H9 (cell line): ENCODE measurements at regions not wholly inside any gene's neighbourhood (a gene's known extent, or its start where the extent isn't known, plus 50 kb on each side); places are given as distances from the start of the nearest gene placed in this dataset.

Source experiments
- DNase-seq: peaks from one replicate; pipeline ENCODE4 v3.0.0-alpha.2; 2017
- H2AFZ ChIP-seq: one replicate; pipeline ENCODE4 v1.6.1; 2013; ENCODE audit warnings: mild to moderate bottlenecking, low read length, control low read depth, moderate library complexity
- H2AK5ac ChIP-seq: 2 replicates; pipeline ENCODE4 v1.6.1; 2013; ENCODE audit warnings: low read length, control low read depth, mixed read lengths; ENCODE audit not compliant: insufficient read length
- H2BK120ac ChIP-seq: one replicate; pipeline ENCODE4 v1.6.1; 2013; ENCODE audit warnings: low read depth, mild to moderate bottlenecking, low read length, control low read depth, inconsistent platforms; ENCODE audit not compliant: poor library complexity, severe bottlenecking
- H2BK12ac ChIP-seq: 2 replicates; pipeline ENCODE4 v1.6.1; 2013; ENCODE audit warnings: low read length, control low read depth, mixed read lengths, low read depth; ENCODE audit not compliant: insufficient read length
- H2BK15ac ChIP-seq: 2 replicates; pipeline ENCODE4 v1.6.1; 2013; ENCODE audit warnings: low read depth, low read length, control low read depth
- H2BK20ac ChIP-seq: one replicate; pipeline ENCODE4 v1.6.1; 2013; ENCODE audit warnings: low read depth, mild to moderate bottlenecking, low read length, control low read depth, inconsistent platforms; ENCODE audit not compliant: poor library complexity, severe bottlenecking
- H2BK5ac ChIP-seq: 2 replicates; pipeline ENCODE4 v1.6.1; 2013; ENCODE audit warnings: low read length, control low read depth, mixed read lengths; ENCODE audit not compliant: insufficient read length
- H3K14ac ChIP-seq: 2 replicates; pipeline ENCODE4 v1.6.1; 2013; ENCODE audit warnings: low read length, control low read depth; ENCODE audit not compliant: insufficient read depth
- H3K18ac ChIP-seq: 2 replicates; pipeline ENCODE4 v1.6.1; 2013; ENCODE audit warnings: low read depth, mild to moderate bottlenecking, mixed read lengths, low read length, control low read depth; ENCODE audit not compliant: insufficient read length
- H3K23ac ChIP-seq: 2 replicates; pipeline ENCODE4 v1.6.1; 2013; ENCODE audit warnings: low read length, control low read depth, mixed read lengths, low read depth; ENCODE audit not compliant: insufficient read length
- H3K23me2 ChIP-seq: 2 replicates; pipeline ENCODE4 v1.6.1; 2013; ENCODE audit warnings: low read depth, mild to moderate bottlenecking, mixed read lengths, low read length, control low read depth; ENCODE audit not compliant: insufficient read length, poor library complexity, severe bottlenecking
- H3K27ac ChIP-seq: 2 replicates; pipeline ENCODE4 v1.5.1; 2013; ENCODE audit warnings: low read length, control low read depth, mixed read lengths, low read depth; ENCODE audit not compliant: insufficient read length
- H3K27me3 ChIP-seq: 2 replicates; pipeline ENCODE4 v1.6.1; 2013; ENCODE audit warnings: low read length, control low read depth, inconsistent platforms; ENCODE audit not compliant: insufficient read depth
- H3K4ac ChIP-seq: 2 replicates; pipeline ENCODE4 v1.6.1; 2013; ENCODE audit warnings: low read depth, mild to moderate bottlenecking, control low read depth, inconsistent platforms, low read length, moderate library complexity
- H3K4me1 ChIP-seq: 2 replicates; pipeline ENCODE4 v1.6.1; 2013; ENCODE audit warnings: low read length, control low read depth, inconsistent platforms; ENCODE audit not compliant: insufficient read depth
- H3K4me2 ChIP-seq: 2 replicates; pipeline ENCODE4 v1.6.1; 2013; ENCODE audit warnings: low read length, control low read depth, mixed read lengths; ENCODE audit not compliant: insufficient read length, insufficient read depth
- H3K56ac ChIP-seq: 2 replicates; pipeline ENCODE4 v1.6.1; 2013; ENCODE audit warnings: low read depth, mild to moderate bottlenecking, mixed read lengths, low read length, control low read depth; ENCODE audit not compliant: insufficient read length
- H3K79me1 ChIP-seq: 2 replicates; pipeline ENCODE4 v1.6.1; 2013; ENCODE audit warnings: low read depth, mild to moderate bottlenecking, moderate library complexity, low read length, control low read depth, inconsistent platforms; ENCODE audit not compliant: insufficient read depth, poor library complexity, severe bottlenecking
- H3K79me2 ChIP-seq: 2 replicates; pipeline ENCODE4 v1.6.1; 2013; ENCODE audit warnings: low read length, control low read depth, inconsistent platforms; ENCODE audit not compliant: insufficient read depth
- H3K9ac ChIP-seq: 2 replicates; pipeline ENCODE4 v1.6.1; 2013; ENCODE audit warnings: low read length, control low read depth, mixed read lengths; ENCODE audit not compliant: insufficient read length; ENCODE audit errors: extremely low read depth
- H3K9me3 ChIP-seq: one replicate; pipeline ENCODE4 v1.6.1; 2013; ENCODE audit warnings: low read depth, low read length, inconsistent platforms; ENCODE audit not compliant: control insufficient read depth
- H3T11ph ChIP-seq: one replicate; pipeline ENCODE4 v1.6.1; 2013; ENCODE audit warnings: mild to moderate bottlenecking, low read length, control low read depth, inconsistent platforms
- H4K20me1 ChIP-seq: one replicate; pipeline ENCODE4 v1.6.1; 2013; ENCODE audit not compliant: control insufficient read depth, insufficient read length, insufficient read depth
- H4K5ac ChIP-seq: 2 replicates; pipeline ENCODE4 v1.6.1; 2013; ENCODE audit warnings: low read depth, mild to moderate bottlenecking, mixed read lengths, low read length, control low read depth; ENCODE audit not compliant: insufficient read length
- H4K8ac ChIP-seq: replicated peaks from 2 replicates; pipeline ENCODE4 v1.6.1; 2013; ENCODE audit warnings: low read length, control low read depth, mixed read lengths, low read depth; ENCODE audit not compliant: insufficient read length
- H4K91ac ChIP-seq: 2 replicates; pipeline ENCODE4 v1.6.1; 2013; ENCODE audit warnings: low read depth, mild to moderate bottlenecking, moderate library complexity, mixed read lengths, low read length, control low read depth; ENCODE audit not compliant: insufficient read length
- H3K27ac Mint-ChIP-seq, 3 experiments: 2 replicates in 2 of 3; 3 replicates in 1 of 3; pipeline ENCODE4 v1.8.0; 2020 to 2021; ENCODE audit warnings: mixed read lengths in 3 of 3, mild to moderate bottlenecking in 1 of 3, moderate library complexity in 1 of 3
- H3K27me3 Mint-ChIP-seq: 2 replicates; pipeline ENCODE4 v1.8.0; 2021; ENCODE audit warnings: low read depth, mild to moderate bottlenecking, moderate library complexity, mixed read lengths
- H3K36me3 Mint-ChIP-seq, 3 experiments: 2 replicates in 2 of 3; 3 replicates in 1 of 3; pipeline ENCODE4 v1.8.0; 2020 to 2021; ENCODE audit warnings: low read depth in 3 of 3, mixed read lengths in 3 of 3; ENCODE audit not compliant: insufficient read depth in 1 of 3
- H3K4me1 Mint-ChIP-seq, 2 experiments: 2 replicates each; pipeline ENCODE4 v1.8.0; 2020; ENCODE audit warnings: mixed read lengths in 2 of 2
- H3K4me3 Mint-ChIP-seq, 2 experiments: 2 replicates in 1 of 2; 3 replicates in 1 of 2; pipeline ENCODE4 v1.8.0; 2020 to 2021; ENCODE audit warnings: mild to moderate bottlenecking in 2 of 2, mixed read lengths in 2 of 2, moderate library complexity in 1 of 2
- H3K9me3 Mint-ChIP-seq, 2 experiments: 2 replicates in 1 of 2; 3 replicates in 1 of 2; pipeline ENCODE4 v1.8.0; 2020; ENCODE audit warnings: mild to moderate bottlenecking in 2 of 2, mixed read lengths in 2 of 2, moderate library complexity in 1 of 2
- WGBS: extraction: QIAGEN DNeasy Blood & Tissue Kit; methylation state at CpG from one replicate; pipeline ENCODE4 v1.1.7; 2013; ENCODE audit warnings: missing lambda C conversion rate, low lambda C conversion rate, mixed read lengths; ENCODE audit not compliant: insufficient read length; ENCODE audit errors: extremely low coverage; 5-methylcytosine and 5-hydroxymethylcytosine counted together
- TF ChIP-seq, protein P1 (sequence below): fragments of 200-600 bp; sonication (generic); conservative IDR thresholded peaks from 3 replicates; pipeline ENCODE4 v1.8.0; 2021; ENCODE audit warnings: antibody characterized with exemption, mild to moderate bottlenecking

DNA sequence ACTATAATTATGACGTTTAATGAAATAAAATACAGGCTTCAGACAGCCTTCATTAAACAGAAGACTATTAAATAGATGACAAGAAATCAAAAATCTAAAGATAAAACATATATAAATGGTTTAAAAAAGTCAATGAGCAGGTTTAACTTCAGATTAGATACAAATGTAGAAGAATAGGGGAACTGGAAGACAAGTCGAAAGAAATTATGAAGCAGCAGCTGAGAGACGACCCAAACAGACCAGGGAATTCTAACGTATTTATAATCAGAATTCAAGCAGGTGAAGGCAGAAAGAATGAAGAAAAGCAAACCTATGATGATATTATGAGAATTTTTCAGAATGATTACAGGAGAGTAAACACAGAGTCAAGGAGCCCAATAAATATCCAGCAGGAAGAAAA lies 235.1 kb upstream of the XYLT1 start:
- Histone ChIP-seq H2BK5ac (no peak overlapping the region), H3K4me2 (no peak overlapping the region), H2BK12ac (no peak overlapping the region), H4K8ac (no peak overlapping the region), H2BK120ac (no peak overlapping the region), H3K14ac (no peak overlapping the region), H3K56ac (no peak overlapping the region), H2AFZ (no peak overlapping the region), H4K91ac (no peak overlapping the region), H3T11ph (no peak overlapping the region), H3K4me1 (no peaks in the 10 kb centered on the region), H3K9me3 (no peaks in the 10 kb centered on the region), H3K9ac (no peak overlapping the region), H3K18ac (no peak overlapping the region), H3K4ac (no peak overlapping the region), H4K20me1 (no peaks in the 10 kb centered on the region), H3K27ac (no peak overlapping the region), H3K23me2 (no peaks in the 10 kb centered on the region), H4K5ac (no peak overlapping the region), H2BK15ac (no peak overlapping the region), H2AK5ac (no peak overlapping the region), H2BK20ac (no peak overlapping the region), H3K27me3 (no peaks in the 10 kb centered on the region), H3K79me2 (no peaks in the 10 kb centered on the region), H3K23ac (no peak overlapping the region), H3K79me1 (no peaks in the 10 kb centered on the region)
- DNase-seq = no peak
- peaks cover 3 to 6% (median 5%) of the 10 kb centered on the region in 3 experiments; a peak in 5 of 7 replicates for H3K36me3 Mint-ChIP-seq
- no CpG with 5 or more reads among the region's 4 CpGs for WGBS
- H3K9me3 Mint-ChIP-seq = peaks cover 9 to 12% of the 10 kb centered on the region in 2 experiments
- no peak overlapping the region for H3K27ac Mint-ChIP-seq
- H3K27me3 Mint-ChIP-seq = no peaks in the 10 kb centered on the region
- no peaks in the 10 kb centered on the region for H3K4me1 Mint-ChIP-seq
- no peak overlapping the region for H3K4me3 Mint-ChIP-seq
- TF ChIP-seq, protein P1, sequence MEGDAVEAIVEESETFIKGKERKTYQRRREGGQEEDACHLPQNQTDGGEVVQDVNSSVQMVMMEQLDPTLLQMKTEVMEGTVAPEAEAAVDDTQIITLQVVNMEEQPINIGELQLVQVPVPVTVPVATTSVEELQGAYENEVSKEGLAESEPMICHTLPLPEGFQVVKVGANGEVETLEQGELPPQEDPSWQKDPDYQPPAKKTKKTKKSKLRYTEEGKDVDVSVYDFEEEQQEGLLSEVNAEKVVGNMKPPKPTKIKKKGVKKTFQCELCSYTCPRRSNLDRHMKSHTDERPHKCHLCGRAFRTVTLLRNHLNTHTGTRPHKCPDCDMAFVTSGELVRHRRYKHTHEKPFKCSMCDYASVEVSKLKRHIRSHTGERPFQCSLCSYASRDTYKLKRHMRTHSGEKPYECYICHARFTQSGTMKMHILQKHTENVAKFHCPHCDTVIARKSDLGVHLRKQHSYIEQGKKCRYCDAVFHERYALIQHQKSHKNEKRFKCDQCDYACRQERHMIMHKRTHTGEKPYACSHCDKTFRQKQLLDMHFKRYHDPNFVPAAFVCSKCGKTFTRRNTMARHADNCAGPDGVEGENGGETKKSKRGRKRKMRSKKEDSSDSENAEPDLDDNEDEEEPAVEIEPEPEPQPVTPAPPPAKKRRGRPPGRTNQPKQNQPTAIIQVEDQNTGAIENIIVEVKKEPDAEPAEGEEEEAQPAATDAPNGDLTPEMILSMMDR = no peak
